HG03432 (cell line): ENCODE measurements at regions not wholly inside any gene's neighbourhood (a gene's known extent, or its start where the extent isn't known, plus 50 kb on each side); places are given as distances from the start of the nearest gene placed in this dataset.
"Not testable (repeated sequence)": the region's sequence is repeated elsewhere in the genome, so short reads cannot be mapped to it uniquely, and the experiment has no call there.

Experiments used
- ATAC-seq: cut with Tn5 transposase; IDR thresholded peaks from one replicate; pipeline ENCODE4 v1.9.1; 2021; ENCODE audit warnings: mild to moderate bottlenecking, moderate library complexity; ENCODE audit not compliant: unreplicated experiment

DNA sequence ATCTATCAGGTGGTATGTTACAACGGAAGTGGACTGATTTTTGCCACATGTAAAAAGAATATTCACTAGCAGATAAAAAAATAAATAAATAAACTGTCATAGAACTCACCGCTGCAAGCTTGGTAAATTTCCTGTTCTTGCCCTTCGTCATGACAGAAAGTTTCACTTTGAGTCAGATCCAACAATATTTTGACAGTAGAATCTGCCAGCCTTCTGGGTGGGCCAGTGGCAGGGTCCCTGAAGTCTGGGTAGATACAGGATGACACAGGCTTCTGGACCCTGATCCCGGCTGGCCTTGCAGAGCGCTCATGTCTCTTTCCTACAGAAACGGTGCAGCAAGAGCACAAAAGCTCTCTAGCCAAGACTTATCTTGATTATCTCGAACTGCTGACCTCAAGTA is 97.8 kb upstream of the PMAIP1 start:
- ATAC-seq = peak; percentile 92

DNA sequence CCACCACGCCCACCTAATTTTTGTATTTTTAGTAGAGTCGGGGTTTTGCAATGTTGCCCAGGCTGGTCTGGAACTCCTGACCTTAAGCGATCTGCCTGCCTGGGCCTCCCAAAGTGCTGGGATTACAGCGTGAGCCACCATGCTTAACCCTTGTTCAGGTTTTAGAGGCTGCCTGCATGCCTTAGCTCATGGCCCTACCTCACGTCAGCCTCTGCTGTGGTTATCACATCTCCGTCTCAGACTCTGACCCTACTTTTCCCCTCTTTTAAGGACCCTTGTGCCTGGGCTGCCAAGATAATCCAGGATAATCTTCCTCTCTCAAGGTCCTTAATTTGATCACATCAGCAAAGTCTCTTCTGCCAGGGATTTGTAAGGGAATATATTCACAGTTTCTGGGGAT is 98.2 kb upstream of the PMAIP1 start:
- peak; percentile 2 for ATAC-seq

DNA sequence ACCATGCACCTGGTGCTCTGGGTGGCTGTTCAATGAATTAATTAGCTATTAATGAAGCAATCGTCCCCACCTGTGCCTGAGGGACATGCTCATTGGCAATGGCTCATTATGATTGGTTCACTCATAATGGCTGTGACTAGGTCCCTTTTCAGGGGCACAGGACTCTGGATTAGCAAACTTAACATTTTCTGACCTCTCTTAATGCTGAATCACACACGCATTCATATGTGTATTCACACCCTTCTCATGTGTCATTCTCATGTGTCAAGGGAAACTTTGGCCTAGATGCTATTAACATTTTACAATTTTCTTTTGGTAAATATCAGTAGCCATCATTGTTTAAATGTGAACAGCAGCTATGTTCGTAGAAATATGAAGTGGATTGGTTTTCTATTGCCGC is 98.9 kb upstream of the PMAIP1 start:
- ATAC-seq = no peak

DNA sequence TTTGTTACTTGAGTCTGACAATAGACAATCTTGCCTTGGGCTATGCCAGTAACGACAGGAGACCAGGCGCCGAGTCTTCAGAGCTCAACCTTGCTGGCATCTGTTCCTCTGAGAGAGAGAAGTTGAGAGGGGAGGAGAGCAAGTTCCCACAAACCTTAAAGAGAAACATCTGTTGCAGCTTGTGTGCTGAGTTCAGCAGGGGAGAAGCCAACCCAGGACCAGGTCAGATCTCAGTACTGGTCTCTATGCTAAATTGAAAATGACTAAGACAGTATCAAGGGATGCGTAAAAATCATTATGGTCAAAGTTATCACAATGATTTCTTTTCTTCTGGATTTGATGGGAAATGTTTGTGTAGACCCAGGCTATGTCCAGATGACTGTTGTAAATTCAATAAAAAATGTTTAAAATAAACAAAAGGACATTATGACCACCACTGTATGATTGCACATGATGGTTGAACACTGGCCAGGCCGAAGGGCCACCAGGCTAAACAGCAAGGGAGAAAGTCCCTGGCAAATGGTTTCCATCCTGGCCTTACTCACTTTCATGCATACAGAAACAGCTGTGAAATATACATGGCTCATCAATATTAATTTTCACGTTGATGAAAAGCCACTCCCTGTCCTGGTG is 100.3 kb upstream of the PMAIP1 start:
- ATAC-seq = no peak

DNA sequence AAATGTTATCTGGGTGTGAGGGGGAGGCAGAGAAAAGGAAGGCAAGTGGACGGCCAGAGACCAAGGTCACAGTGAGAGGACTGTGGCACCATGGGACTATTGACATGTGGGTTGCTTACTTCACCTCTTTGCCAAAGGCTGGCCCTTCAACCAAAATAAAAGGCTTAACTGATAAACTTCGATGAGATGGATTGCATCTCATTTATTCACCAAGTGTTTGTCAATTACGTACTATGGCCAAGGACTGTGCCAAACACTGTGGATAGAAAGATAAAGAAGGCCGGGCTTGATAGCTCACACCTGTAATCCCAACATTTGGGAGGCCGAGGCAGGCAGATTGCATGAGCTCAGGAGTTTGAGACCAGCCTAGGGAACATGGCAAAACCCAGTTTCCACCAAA is 98.7 kb upstream of the CCBE1 start:
- no peak for ATAC-seq

DNA sequence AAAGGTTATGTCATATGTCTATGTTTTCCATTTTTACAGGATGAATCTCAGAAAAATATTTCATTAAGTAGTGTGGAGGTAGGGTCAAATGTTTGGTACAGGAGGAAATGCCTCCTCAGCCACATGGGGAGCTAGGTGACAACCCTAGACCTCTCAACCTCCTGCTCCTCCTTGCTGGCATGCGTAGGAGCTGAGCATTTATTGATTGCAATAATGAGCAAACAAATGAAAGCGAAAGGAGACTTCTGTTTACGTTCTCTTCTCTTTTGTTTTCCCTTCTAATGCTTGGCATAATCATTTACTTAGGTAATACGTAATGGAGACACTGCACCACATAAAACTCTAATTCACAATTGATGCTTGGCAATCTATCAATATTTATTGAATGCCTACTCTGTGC is 95.1 kb upstream of the CCBE1 start:
- ATAC-seq = no peak

DNA sequence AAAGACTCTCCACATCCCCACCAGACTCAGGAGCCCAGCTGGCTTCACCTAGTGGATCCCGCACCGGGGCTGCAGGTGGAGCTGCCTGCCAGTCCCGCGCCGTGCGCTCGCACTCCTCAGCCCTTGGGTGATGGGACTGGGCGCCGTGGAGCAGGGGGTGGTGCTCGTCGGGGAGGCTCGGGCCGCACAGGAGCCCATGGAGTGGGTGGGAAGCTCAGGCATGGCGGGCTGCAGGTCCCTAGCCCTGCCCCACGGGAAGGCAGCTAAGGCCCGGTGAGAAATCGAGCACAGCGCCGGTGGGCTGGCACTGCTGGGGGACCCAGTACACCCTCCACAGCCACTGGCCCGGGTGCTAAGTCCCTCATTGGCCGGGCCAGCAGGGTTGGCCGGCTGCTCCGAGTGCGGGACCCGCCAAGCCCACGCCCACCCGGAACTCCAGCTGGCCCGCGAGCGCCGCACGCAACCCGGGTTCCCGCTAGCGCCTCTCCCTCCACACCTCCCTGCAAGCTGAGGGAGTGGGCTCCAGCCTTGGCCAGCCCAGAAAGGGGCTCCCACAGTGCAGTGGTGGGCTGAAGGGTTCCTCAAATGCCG is 93.2 kb upstream of the CCBE1 start:
- not testable (repeated sequence) for ATAC-seq

DNA sequence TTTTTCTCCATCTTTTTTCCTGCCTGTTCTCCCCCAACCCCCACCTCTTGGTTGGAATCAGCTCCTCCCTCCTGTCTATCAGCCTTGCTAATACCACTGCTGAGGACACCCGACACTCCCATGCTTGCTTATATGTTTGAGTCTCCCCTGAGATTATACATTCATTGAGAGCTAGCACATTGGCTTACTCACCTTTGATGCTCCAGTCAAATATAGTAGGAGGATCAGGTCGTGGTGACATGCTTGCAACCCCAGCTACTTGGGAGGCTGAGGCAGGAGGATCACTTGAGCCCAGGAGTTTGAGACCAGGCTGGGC is 91.5 kb upstream of the CCBE1 start:
- ATAC-seq = no peak

DNA sequence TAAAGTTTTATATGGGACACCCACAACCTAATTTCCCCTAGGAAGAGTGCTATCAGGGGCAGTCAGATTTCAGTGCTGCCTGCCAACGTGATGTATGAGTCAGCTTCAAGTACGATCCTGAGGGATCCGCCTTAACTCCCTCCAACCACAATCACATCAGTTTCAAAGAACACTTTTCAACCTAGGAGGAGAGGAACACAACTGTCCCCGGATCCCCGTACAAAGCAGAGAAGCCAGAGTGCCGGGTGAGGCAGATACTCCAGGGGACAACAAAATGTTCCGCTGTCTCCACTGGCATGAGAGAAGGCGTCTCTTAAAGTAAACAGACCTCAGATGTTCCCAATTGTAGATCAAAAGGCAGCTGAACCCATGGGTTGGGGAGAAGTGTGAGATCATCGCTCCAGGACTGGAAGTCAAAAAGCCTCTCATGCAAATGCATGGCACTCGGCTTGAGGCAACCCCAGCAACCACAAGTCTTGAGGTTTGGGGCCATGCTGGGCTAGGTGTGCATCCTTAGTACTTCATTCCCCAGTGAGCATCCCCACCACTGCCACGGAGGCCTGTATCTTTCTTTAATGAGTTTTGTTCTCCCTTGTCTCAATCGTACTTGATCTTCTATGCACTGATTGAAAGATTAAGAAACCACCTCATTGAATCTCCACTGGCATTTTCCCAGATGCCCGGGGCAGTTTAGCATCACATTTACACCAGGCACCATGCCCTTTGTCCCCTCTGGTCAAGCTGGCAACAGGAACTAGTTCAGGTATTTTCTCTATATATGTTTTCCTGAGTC is 91.0 kb upstream of the CCBE1 start:
- ATAC-seq = no peak

DNA sequence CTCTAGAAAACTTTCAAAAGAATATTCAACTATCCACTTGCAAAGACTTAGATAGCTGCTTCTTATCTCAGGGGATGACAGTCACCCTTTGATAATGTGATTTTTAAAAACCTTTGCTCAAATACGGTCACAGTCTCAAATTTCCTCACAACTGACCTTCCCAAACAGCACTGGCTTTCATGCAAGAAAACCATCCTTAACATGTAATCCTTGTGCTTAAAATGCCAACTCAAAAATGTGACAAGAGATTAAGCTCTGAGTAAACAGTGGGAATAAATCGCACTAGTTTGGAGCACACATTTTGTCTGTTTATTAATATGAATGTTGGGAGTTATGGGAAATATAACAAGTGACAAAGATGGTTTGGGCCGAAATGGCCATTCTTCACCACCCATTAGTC is 87.5 kb upstream of the CCBE1 start:
- no peak for ATAC-seq

DNA sequence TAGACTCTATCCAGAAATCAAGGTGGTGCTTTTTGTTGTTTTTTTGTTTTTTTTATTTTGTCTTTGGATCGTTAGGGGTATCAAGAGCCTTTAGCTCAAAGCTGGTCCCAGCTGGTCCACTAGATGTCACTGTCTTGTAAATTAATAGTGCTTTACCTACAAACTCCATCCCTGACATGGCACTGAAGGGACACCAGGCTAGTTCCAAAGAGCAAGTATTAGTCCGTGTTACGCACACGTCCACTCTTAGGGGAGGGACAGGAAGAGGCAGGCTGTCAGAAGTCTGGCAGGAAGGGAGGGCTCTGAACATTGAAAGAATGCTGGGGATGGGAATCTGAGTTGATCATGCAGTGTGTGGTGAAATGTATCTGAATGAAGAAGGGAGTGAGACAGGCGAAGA is 85.9 kb upstream of the CCBE1 start:
- peak; percentile 96 for ATAC-seq

DNA sequence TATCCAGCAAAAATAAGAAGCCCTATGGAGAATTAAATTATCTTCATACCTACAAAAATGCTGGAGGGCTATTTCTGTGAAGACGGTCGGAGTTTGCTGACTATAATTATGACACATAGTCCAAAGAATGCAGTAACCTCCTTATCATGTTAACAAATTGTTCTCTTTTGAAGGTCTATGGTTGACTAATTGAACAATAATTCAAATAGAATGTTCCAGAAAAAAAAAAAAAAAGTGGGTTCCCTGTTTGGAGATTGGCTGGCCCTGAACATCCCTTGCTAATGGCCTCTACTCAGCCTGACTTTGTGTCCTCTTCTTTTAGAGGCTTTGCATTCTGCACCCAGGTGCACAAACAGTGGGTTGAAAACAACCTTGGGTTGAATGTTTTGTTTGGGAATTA is 82.8 kb upstream of the CCBE1 start:
- ATAC-seq = no peak

DNA sequence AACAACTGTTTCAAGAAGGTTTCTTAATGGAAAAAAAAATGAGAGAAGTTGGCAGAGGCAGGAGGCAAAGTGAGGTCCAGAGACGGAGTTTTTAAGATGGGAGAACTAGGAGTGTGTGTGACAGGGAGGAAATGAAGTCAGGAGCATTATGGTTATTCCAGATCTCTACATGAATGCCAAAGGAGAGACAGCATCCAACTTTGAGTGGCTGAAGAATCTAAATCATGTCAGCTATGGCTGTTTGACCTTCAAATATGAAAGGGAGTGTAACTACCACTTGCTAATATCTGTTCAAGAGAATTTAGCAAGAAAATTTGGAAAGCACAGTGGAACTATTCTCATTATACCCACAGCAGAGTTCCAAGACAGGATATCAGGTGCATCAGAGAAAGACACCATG is 81.2 kb upstream of the CCBE1 start:
- ATAC-seq = no peak

DNA sequence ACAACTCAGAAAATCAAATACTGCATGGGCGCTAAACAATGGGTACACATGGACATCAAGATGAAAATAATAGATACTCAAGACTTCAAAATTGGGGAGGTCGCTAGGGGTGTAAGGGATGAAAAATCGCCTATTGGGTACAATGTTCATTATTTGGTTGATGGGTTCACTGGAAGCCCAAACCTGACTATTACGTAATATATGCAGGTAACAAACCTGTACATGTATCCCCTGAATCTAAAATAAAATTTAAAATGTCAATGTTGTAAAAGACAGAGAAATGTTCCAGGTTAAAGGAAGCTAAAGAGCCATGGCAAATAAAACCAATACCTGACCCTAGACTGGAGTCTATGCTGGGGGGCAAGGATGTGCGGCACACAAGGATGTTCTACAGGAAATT is 80.4 kb upstream of the CCBE1 start:
- ATAC-seq = no peak

DNA sequence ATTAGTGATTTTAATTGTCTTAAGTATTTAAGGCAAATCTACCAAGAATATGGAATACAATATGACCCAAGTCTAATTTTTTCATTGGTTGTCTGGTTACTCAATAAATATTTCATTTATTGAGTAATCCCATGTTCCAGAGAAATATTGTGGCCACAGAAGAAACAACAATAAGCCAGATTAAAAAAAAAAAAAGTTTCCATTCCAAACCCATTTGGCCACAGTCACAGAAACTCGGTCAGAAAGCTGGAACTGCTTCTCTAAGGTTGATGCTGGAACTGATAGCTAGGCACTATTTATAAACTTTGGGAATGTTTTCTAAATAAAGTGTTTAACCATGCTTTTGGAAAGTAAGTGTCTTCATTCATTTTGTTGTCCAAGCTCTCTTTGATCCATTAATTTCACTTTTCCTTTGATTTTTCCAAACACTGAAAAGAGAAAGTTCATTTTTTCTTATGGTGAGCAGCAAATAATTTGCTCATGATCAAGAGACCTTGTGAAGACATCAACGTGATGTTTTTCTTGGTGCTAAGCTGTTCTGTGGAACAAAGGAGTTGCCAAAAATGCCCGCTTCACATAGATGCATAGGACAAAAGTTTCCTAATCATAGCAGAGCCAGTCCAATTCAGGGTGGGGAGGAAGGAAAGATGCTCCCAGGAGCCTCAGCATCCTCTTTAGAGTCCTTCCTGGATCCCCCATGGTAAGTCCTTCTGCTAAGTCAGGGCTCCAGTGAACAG is 72.1 kb upstream of the CCBE1 start:
- ATAC-seq = no peak

DNA sequence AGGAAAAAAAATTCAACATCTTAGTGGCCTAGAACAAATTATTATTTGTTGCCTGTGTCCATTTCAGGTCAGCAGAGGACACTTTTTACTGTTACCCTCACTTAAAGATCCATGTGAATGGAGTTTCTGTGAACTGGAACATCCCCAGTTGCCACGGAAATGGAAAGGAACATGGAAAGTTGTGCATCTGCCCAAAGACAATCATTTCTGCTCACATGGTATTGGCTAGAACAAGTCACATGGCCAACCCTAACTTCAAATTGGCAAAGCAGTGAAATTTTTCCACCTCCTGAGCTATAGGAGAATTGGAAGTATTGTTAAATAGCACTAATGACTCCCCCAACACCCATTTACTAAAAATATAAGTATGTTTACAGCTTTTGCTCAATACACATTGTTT is 71.2 kb upstream of the CCBE1 start:
- no peak for ATAC-seq

DNA sequence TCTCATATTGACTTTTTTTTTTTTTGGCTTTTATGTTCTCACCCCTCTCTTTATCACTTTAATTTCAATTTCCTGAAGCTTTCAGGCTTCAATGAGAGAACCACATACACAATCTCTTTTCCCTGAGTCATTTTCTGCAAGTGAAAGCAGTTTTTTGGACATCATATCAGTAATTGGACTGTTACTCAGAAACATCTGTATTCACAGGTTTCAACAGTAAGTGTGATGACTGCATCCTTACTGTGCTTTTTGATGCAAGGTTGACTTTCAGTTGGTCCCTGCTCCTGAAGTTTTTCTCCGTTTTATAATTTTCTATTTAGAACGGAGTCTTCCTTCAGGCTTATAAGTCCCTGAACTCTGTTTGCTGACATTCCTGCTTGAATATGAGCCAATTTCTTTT is 70.5 kb upstream of the CCBE1 start:
- no peak for ATAC-seq

DNA sequence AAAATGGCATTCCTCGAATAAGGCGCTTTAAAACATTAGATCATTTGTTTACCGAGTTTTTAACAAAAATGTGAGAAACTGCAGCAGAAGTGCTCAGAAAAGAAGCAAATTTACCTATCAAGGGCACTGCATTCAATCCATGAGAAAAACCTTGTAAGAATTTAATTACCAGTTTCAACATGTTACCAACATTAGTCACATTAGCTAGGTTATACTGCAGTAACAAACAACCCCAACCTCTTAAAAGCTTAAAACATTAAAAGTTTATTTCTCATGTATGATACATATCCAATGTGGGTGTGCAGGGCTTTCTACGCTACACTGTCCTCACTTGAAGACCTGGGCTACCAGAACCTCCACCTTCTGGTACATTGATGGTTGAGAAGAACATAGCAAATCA is 68.1 kb upstream of the CCBE1 start:
- ATAC-seq = no peak

DNA sequence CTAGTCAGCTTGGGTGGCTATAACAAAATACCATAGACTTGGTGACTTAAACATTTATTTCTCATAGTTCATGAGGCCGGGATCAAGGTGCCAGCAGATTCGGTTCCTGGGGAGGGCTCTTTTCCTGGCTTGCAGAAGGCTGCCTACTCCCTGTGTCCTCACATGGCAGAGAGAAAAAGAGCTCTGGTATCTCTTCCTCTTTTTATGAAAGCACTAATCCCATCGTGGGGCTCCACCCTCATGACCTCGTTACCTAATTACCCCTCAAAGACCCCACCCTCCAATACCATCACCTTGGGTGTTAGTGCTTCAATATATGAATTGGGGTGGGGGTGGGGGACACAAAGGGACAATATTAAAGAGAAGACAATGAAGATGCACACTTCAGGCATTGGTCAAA is 67.1 kb upstream of the CCBE1 start:
- ATAC-seq = no peak

DNA sequence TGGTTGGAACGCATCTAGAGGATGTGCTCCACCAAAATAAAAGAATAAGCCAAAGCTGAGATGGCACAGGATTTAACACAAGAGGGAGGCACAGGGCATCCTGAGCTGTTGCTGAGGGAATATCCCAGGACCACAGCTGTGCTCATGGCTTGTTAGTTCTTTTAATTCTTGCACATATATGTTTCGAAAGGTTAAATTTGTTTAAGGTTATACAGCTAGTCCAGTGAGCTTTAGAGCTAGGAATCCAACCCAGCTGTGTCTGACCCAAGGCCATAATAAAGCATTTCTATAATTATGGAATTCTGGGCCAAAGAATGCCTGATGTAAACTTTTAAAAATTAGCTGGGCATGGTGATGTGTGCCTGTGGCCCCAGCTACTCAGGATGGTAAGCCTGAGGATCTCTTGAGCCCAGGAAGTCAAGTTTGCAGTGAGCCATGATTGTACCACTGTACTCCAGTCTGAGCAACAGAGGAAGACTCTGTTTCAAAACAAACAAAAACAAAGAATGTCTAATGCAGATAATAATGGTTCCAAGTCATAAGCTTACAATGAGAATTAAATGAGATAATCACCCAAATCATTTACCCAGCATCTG is 66.4 kb upstream of the CCBE1 start:
- ATAC-seq = no peak
